Gastrocnemius medialis (tissue), 4 donors: ENCODE measurements at regions not wholly inside any gene's neighbourhood (a gene's known extent, or its start where the extent isn't known, plus 50 kb on each side); places are given as distances from the start of the nearest gene placed in this dataset.

Experiments
- CTCF ChIP-seq, 5 experiments: fragments of 450-650 bp in 3 of 5; fragments of 200-600 bp in 2 of 5; sonication (generic) in 2 of 5; IDR thresholded peaks in 4 of 5; conservative IDR thresholded peaks in 1 of 5; 1 replicate in 4 of 5; 2 replicates in 1 of 5; pipeline ENCODE4 v1.5.1; 2016 to 2019; ENCODE audit warnings: antibody characterized with exemption in 5 of 5, mild to moderate bottlenecking in 3 of 5, moderate library complexity in 3 of 5
- POLR2A ChIP-seq, 2 donors: fragments of 450-650 bp; IDR thresholded peaks; one replicate each; pipeline ENCODE4 v1.6.1; 2017; ENCODE audit warnings: antibody characterized with exemption in 2 of 2, mild to moderate bottlenecking in 2 of 2, moderate library complexity in 2 of 2

DNA sequence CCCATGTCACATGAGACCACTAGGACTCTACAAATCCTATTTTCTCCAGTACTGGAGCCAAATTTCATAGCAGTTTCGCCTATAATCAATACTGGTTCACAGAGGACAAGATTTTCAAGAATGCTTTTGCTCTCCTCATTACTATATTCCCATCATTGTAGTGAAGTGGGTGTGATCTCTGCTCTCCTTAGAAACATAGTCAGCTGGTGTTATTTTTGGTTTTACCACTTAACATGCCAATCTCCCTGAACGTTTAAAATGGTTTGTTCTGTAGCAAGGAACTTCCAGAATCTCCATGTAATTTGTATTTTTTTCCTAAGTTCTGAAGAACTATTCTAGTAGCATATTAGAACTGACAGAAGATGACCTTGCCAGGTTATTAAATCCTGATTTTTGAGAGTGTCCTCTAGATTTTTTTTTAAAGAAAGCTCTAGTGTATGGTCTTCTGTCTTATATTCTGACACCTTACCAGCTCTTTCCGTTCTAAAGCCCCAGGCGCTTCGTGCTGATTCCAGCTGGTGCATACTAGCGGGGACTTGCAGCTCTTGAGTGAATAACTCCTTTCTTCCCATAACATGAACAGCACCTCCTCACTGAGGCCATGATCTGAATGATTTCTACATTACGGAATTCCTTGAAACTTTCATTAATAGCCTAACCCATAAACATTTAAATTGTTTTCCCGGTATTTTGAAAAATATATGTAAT is 1372.9 kb downstream of the TECRL start:
- TF ChIP-seq CTCF (IDR thresholded peaks at IDR 0.05 in 4 of 5, conservative IDR thresholded peaks at IDR 0.05 in 1 of 5) = no peak
- TF ChIP-seq POLR2A (IDR thresholded peaks at IDR 0.05) = no peak
